ENCODE measurements at regions not wholly inside any gene's neighbourhood (a gene's known extent, or its start where the extent isn't known, plus 50 kb on each side); places are given as distances from the start of the nearest gene placed in this dataset.

- Histone ChIP-seq H3K27ac (no peak overlapping the region), H3K4me1 (no peaks in the 10 kb centered on the region), H3K4me3 (no peak overlapping the region), H3K36me3 (no peaks in the 10 kb centered on the region), H3K27me3 (ENCODE audit: low read depth) (no peaks in the 10 kb centered on the region), H3K9me3 (no peaks in the 10 kb centered on the region)
- no peak for ATAC-seq
- DNase-seq: no peak
- no peak for TF ChIP-seq CTCF (IDR thresholded peaks at IDR 0.05)
- intact Hi-C loops (cut with DNase I): no loop called here
These were observed 973.7 kb upstream of the POU3F3 start for GRCh38 chr2:103880081-103880834.

GRCh38 chr2:103887625-103888024 lies 966.3 kb upstream of the POU3F3 start:
- no peak for DNase-seq
- no peaks in the 10 kb centered on the region for H3K27me3 ChIP-seq (ENCODE audit: low read depth)
- intact Hi-C loops (cut with DNase I): no loop called here
- no peaks in the 10 kb centered on the region for H3K9me3 ChIP-seq
- no peak for TF ChIP-seq CTCF (IDR thresholded peaks at IDR 0.05)
- no peaks in the 10 kb centered on the region for H3K4me1 ChIP-seq
- no peak for ATAC-seq
- no peaks in the 10 kb centered on the region for H3K36me3 ChIP-seq
- no peak overlapping the region for H3K27ac ChIP-seq
- no peak overlapping the region for H3K4me3 ChIP-seq

GRCh38 chr2:103896182-103896581 lies 957.7 kb upstream of the POU3F3 start:
- no peak for TF ChIP-seq CTCF (IDR thresholded peaks at IDR 0.05)
- ATAC-seq (no peak), DNase-seq (no peak)
- Histone ChIP-seq H3K36me3 (no peaks in the 10 kb centered on the region), H3K27ac (no peak overlapping the region), H3K4me3 (no peak overlapping the region), H3K9me3 (no peaks in the 10 kb centered on the region), H3K27me3 (ENCODE audit: low read depth) (no peaks in the 10 kb centered on the region), H3K4me1 (no peaks in the 10 kb centered on the region)
- intact Hi-C loops (cut with DNase I): no loop called here

- Histone ChIP-seq H3K4me1 (no peaks in the 10 kb centered on the region), H3K36me3 (no peaks in the 10 kb centered on the region), H3K27ac (no peak overlapping the region), H3K4me3 (no peak overlapping the region), H3K9me3 (no peaks in the 10 kb centered on the region), H3K27me3 (ENCODE audit: low read depth) (no peaks in the 10 kb centered on the region)
- TF ChIP-seq CTCF (IDR thresholded peaks at IDR 0.05): no peak
- no peak for ATAC-seq
- intact Hi-C loops (cut with DNase I): no loop called here
- no peak for DNase-seq
These were observed 955.4 kb upstream of the POU3F3 start for GRCh38 chr2:103898561-103898960.

- no peak for TF ChIP-seq CTCF (IDR thresholded peaks at IDR 0.05)
- H3K4me1 ChIP-seq: no peaks in the 10 kb centered on the region
- H3K27me3 ChIP-seq (ENCODE audit: low read depth): no peaks in the 10 kb centered on the region
- no peak overlapping the region for H3K27ac ChIP-seq
- H3K9me3 ChIP-seq: no peaks in the 10 kb centered on the region
- ATAC-seq: no peak
- H3K36me3 ChIP-seq: no peaks in the 10 kb centered on the region
- intact Hi-C loops (cut with DNase I): no loop called here
- no peak for DNase-seq
- no peak overlapping the region for H3K4me3 ChIP-seq
These were observed 951.6 kb upstream of the POU3F3 start for GRCh38 chr2:103902347-103902746.
